ENCODE measurements at regions not wholly inside any gene's neighbourhood (a gene's known extent, or its start where the extent isn't known, plus 50 kb on each side); places are given as distances from the start of the nearest gene placed in this dataset.
"Not testable (repeated sequence)": the region's sequence is repeated elsewhere in the genome, so short reads cannot be mapped to it uniquely, and the experiment has no call there.

DNA sequence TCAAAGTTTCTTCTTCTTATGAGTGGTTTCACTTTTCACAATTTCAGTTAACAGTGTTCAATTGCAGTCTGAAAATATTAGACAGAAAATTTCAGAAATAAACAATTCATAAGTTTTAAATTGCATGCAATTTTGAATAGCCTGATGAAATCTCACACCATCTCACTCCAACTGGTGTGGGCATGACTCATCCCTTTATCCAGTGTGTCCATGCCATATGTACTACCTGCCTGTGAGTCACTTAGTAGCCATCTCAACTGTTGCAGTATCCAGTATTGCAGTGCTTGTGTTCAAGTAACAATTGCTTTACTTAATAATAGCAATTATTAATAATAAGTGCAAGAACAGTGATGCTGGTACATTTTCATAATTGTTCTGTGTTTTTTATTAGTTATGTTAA lies 1202.5 kb downstream of the DSC3 start:
- Histone ChIP-seq H3K79me2 (ENCODE audit: insufficient read depth, low read length) (no peaks in the 10 kb centered on the region), H3K4me2 (ENCODE audit: low read depth, low read length, poor library complexity, severe bottlenecking) (no peak overlapping the region), H3K27me3 (ENCODE audit: insufficient read depth, low read length, poor library complexity, severe bottlenecking) (no peaks in the 10 kb centered on the region), H3K9me2 (replicated peaks; ENCODE audit: low read depth, low read length) (no peaks in the 10 kb centered on the region), H3K9me3 (ENCODE audit: insufficient read depth, low read depth, low read length) (0 out of 2 replicates have a peak, but pooled peaks cover 3% of the 10 kb centered on the region), H2AFZ (ENCODE audit: low read length) (no peak overlapping the region), H4K20me1 (ENCODE audit: insufficient read depth, low read length, poor library complexity, severe bottlenecking) (no peaks in the 10 kb centered on the region), H3F3A (ENCODE audit: low read depth) (no peaks in the 10 kb centered on the region), H3K36me3 (ENCODE audit: insufficient read depth, low read length) (no peaks in the 10 kb centered on the region), H3K4me3 (ENCODE audit: low read length, poor library complexity, severe bottlenecking) (no peak overlapping the region), H3K4me1 (ENCODE audit: insufficient read depth, low read length, poor library complexity, severe bottlenecking) (no peaks in the 10 kb centered on the region), H3K9ac (ENCODE audit: low read depth, low read length, poor library complexity, severe bottlenecking) (no peak overlapping the region)
- TF ChIP-seq, protein P1, sequence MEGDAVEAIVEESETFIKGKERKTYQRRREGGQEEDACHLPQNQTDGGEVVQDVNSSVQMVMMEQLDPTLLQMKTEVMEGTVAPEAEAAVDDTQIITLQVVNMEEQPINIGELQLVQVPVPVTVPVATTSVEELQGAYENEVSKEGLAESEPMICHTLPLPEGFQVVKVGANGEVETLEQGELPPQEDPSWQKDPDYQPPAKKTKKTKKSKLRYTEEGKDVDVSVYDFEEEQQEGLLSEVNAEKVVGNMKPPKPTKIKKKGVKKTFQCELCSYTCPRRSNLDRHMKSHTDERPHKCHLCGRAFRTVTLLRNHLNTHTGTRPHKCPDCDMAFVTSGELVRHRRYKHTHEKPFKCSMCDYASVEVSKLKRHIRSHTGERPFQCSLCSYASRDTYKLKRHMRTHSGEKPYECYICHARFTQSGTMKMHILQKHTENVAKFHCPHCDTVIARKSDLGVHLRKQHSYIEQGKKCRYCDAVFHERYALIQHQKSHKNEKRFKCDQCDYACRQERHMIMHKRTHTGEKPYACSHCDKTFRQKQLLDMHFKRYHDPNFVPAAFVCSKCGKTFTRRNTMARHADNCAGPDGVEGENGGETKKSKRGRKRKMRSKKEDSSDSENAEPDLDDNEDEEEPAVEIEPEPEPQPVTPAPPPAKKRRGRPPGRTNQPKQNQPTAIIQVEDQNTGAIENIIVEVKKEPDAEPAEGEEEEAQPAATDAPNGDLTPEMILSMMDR (conservative IDR thresholded peaks at IDR 0.05; ENCODE audit: low read length) = no peak
- TF ChIP-seq EZH2phosphoT487 (IDR thresholded peaks at IDR 0.05; ENCODE audit: borderline replicate concordance) = no peak

DNA sequence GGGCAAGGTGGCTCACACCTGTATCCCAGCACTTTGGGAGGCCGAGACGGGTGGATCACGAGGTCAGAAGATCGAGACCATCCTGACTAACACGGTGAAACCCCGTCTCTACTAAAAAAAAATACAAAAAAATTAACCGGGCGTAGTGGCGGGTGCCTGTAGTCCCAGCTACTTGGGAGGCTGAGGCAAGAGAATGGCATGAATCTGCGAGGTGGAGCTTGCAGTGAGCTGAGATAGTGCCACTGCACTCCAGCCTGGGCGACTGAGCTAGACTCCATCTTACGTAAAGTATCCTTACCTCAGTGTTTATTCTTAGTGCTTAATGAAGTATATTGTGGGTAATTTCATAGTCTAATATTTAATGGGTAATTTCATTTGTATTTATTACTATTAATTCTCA lies 1203.6 kb downstream of the DSC3 start:
- H2AFZ ChIP-seq (ENCODE audit: low read length); H3K9me3 ChIP-seq (ENCODE audit: insufficient read depth, low read depth, low read length); H3K4me3 ChIP-seq (ENCODE audit: low read length, poor library complexity, severe bottlenecking); H3K27me3 ChIP-seq (ENCODE audit: insufficient read depth, low read length, poor library complexity, severe bottlenecking); H3K4me2 ChIP-seq (ENCODE audit: low read depth, low read length, poor library complexity, severe bottlenecking); H3K4me1 ChIP-seq (ENCODE audit: insufficient read depth, low read length, poor library complexity, severe bottlenecking); H3K9me2 ChIP-seq (replicated peaks; ENCODE audit: low read depth, low read length); H3K79me2 ChIP-seq (ENCODE audit: insufficient read depth, low read length); H3F3A ChIP-seq (ENCODE audit: low read depth); H4K20me1 ChIP-seq (ENCODE audit: insufficient read depth, low read length, poor library complexity, severe bottlenecking); H3K36me3 ChIP-seq (ENCODE audit: insufficient read depth, low read length); H3K9ac ChIP-seq (ENCODE audit: low read depth, low read length, poor library complexity, severe bottlenecking): not testable (repeated sequence)

DNA sequence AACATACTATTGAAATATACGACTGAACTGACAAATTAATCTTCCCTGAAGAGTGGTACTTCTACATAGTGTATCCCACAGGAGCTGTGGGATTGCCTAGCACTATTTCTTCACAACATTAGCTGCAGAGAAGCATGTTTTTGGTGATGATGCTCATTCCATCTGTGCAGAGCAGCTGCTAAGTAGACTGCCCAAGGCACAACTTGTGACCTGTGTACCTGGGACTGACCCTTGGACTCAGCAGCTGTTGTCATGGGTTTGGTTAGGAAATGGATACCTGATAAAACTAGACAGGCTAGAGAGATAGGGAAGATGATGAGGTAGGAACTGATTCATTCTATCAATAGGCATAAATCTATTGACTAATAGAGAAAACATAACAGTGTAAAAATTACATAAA lies 1204.0 kb downstream of the DSC3 start:
- H3K9me2 ChIP-seq (replicated peaks; ENCODE audit: low read depth, low read length) = no peaks in the 10 kb centered on the region
- H3K4me3 ChIP-seq (ENCODE audit: low read length, poor library complexity, severe bottlenecking) = no peak overlapping the region
- H3K9ac ChIP-seq (ENCODE audit: low read depth, low read length, poor library complexity, severe bottlenecking) = no peak overlapping the region
- H3K79me2 ChIP-seq (ENCODE audit: insufficient read depth, low read length) = no peaks in the 10 kb centered on the region
- H3K27me3 ChIP-seq (ENCODE audit: insufficient read depth, low read length, poor library complexity, severe bottlenecking) = no peaks in the 10 kb centered on the region
- H3K4me1 ChIP-seq (ENCODE audit: insufficient read depth, low read length, poor library complexity, severe bottlenecking) = no peaks in the 10 kb centered on the region
- no peaks in the 10 kb centered on the region for H3F3A ChIP-seq (ENCODE audit: low read depth)
- TF ChIP-seq, protein P1 (conservative IDR thresholded peaks at IDR 0.05; ENCODE audit: low read length) = no peak
- no peak overlapping the region for H2AFZ ChIP-seq (ENCODE audit: low read length)
- H3K4me2 ChIP-seq (ENCODE audit: low read depth, low read length, poor library complexity, severe bottlenecking) = no peak overlapping the region
- 0 out of 2 replicates have a peak, but pooled peaks cover 3% of the 10 kb centered on the region for H3K9me3 ChIP-seq (ENCODE audit: insufficient read depth, low read depth, low read length)
- H3K36me3 ChIP-seq (ENCODE audit: insufficient read depth, low read length) = no peaks in the 10 kb centered on the region
- H4K20me1 ChIP-seq (ENCODE audit: insufficient read depth, low read length, poor library complexity, severe bottlenecking) = no peaks in the 10 kb centered on the region

DNA sequence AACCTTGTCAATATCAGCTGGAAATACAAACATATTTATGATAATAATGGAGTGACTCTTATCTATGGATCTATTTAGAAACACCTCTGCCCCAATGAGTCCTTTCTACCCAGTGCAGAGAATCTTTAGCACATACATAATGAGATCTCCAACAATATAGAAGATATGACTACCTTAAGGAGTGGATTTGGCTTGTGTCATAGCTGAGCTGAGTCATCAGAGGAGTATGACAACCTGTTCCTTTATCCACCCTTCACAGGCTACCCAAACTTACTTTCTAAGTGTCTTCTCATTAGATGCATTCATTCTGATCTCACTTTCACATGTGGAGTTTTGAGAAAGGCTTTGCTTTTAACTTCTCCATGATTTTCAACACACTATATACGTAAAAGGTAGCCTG lies 1218.9 kb downstream of the DSC3 start:
- Histone ChIP-seq H4K20me1 (ENCODE audit: insufficient read depth, low read length, poor library complexity, severe bottlenecking) (no peaks in the 10 kb centered on the region), H2AFZ (ENCODE audit: low read length) (no peak overlapping the region), H3K27me3 (ENCODE audit: insufficient read depth, low read length, poor library complexity, severe bottlenecking) (no peaks in the 10 kb centered on the region), H3K36me3 (ENCODE audit: insufficient read depth, low read length) (no peaks in the 10 kb centered on the region), H3K9me3 (ENCODE audit: insufficient read depth, low read depth, low read length) (no peaks in the 10 kb centered on the region), H3K9me2 (replicated peaks; ENCODE audit: low read depth, low read length) (no peaks in the 10 kb centered on the region), H3K79me2 (ENCODE audit: insufficient read depth, low read length) (no peaks in the 10 kb centered on the region), H3K9ac (ENCODE audit: low read depth, low read length, poor library complexity, severe bottlenecking) (no peak overlapping the region), H3K4me3 (ENCODE audit: low read length, poor library complexity, severe bottlenecking) (no peak overlapping the region), H3K4me1 (ENCODE audit: insufficient read depth, low read length, poor library complexity, severe bottlenecking) (no peaks in the 10 kb centered on the region), H3F3A (ENCODE audit: low read depth) (no peaks in the 10 kb centered on the region), H3K4me2 (ENCODE audit: low read depth, low read length, poor library complexity, severe bottlenecking) (no peak overlapping the region)
- no peak for TF ChIP-seq EZH2phosphoT487 (IDR thresholded peaks at IDR 0.05; ENCODE audit: borderline replicate concordance)
- TF ChIP-seq, protein P1 (conservative IDR thresholded peaks at IDR 0.05; ENCODE audit: low read length) = no peak
